Jurkat, Clone E6-1 (cell line): ENCODE measurements at regions not wholly inside any gene's neighbourhood (a gene's known extent, or its start where the extent isn't known, plus 50 kb on each side); places are given as distances from the start of the nearest gene placed in this dataset.
A peak's percentile ranks its signal among the peaks of the same experiment; 100 is the strongest.

ENCODE experiments used
- DNase-seq: peaks from one replicate; pipeline ENCODE4 v3.0.0-alpha.2; 2011; ENCODE audit warnings: low read depth, low spot score
- H3K4me3 ChIP-seq: 2 replicates; pipeline ENCODE4 v1.5.1; 2011; ENCODE audit warnings: mild to moderate bottlenecking, low read length, control low read depth, moderate library complexity

DNA sequence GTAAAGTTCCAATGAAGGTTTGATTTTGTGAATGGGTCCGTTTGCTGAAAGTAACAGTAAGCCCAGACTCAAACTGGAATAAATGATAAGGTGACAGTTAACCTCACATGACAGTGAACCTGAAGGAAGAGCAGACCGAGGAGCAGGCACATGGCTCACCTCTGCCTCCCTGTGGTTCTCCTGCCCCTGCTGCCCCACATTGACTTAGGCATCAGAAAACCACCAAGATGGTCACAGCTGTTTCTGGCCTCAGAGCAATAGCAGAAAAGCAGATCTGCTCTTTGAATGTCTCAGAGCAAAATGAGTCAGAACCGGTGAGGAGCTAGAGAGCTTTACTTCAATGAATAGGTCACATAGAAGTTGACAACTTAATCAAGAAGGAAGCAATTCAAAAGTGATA lies 487.6 kb downstream of the METTL4 start:
- DNase-seq: peak; percentile 37
- H3K4me3 ChIP-seq: no peak overlapping the region

DNA sequence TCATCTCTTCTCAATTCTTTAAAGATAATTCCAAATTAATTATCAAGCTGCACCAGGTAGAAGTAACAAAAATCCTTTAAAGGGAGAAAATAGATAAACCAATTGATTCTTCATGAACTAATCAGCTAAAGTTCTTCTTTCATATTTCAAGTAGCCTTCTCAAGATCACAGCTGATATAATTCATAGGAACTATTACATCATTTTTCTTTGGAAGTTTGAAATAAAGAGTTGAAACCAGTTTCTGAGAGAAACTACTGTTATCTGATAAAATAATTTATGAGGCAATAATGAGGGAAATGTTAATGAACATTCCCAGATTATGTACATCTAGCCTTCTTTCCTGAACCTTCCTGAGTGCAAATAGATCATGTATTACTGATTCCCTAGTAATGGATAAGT lies 484.9 kb downstream of the METTL4 start:
- no peak overlapping the region for H3K4me3 ChIP-seq
- DNase-seq: no peak

DNA sequence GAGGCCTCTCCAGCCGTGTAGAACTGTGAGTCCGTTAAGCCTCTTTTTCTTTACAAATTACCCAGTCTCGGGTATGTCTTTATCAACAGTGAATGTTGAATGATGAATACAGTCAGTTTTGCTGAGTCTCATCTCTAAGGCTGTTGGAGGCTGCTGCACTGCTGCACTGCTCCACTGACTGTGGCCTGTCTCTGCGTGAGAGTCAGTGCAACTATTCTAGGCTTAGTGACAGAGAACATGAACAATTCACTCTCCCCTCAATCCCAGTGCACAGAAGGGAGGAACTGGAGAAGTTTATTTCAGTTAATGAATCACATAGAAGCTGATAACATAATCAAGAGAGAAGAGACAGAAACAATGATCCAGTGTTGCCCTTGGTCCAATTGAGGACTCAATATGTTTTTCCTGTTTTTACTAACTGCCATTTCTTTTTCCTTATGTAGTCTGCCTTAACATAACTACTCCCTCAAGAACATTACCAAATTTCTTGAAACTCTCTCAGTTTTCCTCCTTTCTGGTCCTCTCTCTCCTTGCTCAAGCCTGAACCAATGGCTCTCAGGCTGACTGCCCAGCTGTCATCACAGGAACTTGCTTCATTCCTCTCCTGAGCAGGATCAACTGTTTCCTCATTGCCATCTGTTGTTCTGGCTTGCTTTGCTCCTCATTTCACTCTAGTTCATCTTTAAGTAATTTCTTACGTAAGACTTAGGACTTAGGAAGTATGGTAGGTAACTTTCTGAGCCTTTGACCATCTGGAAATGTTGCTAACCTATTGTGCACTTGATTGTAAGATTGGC lies 483.2 kb downstream of the METTL4 start:
- DNase-seq: no peak
- H3K4me3 ChIP-seq: no peak overlapping the region

DNA sequence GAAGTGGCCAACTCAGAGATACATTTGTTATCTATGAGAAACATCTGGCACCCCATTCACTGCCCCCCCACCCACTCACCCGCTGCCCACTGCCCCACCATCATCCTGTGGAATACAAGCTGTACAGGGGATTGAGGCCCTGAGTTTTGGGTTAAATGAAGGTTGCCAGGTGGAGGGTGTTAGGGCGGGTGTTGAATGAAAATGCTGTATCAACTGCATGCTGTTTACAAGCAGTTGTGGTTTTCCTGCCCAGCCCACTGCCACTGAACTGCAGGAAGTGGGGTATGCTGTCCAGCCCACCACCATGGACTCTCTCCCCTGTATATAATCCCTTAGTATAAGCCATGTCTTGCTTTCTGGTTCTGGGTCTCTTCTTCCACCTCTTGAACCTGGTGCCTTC lies 481.9 kb downstream of the METTL4 start:
- H3K4me3 ChIP-seq: no peak overlapping the region
- peak; percentile 16 for DNase-seq

DNA sequence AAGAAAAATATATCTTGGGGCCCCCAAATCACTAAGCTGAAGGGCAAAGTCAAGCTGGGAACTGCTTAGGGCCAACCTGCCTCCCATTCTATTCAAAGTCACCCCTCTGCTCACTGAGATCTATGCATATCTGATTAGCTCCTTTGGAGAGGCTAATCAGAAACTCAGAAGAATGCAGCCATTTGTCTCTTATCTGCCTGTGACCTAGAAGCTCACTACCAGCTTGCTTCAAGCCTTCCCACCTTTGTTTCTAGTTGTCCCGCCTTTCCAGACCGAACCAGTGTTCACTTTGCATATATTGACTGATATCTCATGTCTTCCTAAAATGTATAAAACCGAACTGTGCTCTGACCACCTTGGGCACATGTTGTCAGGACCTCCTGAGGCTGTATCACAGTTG lies 479.4 kb downstream of the METTL4 start:
- no peak for DNase-seq
- no peak overlapping the region for H3K4me3 ChIP-seq

DNA sequence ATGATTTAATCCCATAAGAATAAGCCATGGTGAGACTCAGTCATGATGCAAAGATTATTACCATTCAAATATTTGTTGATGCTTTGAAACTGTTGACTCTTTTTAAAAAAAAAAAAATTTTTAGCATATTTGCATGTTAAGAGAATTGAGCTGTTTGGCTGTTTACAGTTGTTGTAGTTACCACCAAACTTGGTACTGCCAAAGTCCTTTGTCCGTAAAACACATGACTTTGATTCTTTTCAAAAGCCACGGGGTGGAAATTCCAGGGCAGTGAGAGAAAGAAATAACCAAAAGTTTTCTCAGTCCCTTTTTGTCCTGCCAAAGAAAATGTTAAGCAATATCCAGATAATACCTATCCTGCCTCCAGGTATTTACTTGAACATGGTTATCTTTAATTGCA lies 474.8 kb downstream of the METTL4 start:
- H3K4me3 ChIP-seq: no peak overlapping the region
- no peak for DNase-seq

DNA sequence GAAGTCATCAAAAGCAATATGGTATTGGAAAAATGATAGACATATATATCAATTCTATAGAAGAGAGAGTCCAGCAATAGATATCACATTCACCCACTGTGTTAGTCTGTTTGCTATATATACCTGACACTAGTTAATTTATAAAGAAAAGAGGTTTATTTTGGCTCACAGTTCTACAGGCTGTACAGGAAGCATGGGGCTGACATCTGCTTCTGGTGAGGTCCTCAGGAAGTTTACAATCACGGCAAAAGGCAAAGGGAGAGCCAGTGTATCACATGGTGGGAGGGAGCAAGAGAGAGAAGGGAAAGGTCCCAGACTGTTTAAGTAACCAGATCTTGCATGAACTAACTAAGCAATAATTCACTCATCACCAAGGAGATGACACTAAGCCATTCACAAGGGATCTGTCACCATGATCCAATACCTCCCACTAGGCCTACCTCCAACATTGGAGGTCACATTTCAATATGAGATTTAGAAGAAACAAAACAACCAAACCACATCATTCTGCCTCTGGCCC lies 470.6 kb downstream of the METTL4 start:
- no peak for DNase-seq
- no peak overlapping the region for H3K4me3 ChIP-seq

DNA sequence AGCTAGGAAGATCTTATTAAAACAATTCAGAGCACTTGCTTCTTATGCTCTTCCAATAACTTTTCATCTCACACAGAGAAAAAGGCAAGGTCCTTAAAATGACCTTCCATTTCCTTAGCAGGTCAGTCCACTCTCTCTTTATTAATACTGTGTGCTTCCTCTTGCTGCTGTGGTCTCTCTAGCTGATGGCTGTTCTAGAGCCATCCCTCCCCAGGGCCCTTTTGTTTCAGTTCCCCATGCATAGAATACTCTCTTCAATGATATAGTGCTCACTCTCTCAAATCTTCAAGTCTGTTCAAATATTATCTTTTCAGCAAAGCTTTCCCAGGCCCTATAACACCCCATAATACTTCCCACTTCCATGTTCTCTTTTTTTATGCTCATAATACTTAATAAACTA lies 469.3 kb downstream of the METTL4 start:
- DNase-seq: no peak
- H3K4me3 ChIP-seq: no peak overlapping the region

DNA sequence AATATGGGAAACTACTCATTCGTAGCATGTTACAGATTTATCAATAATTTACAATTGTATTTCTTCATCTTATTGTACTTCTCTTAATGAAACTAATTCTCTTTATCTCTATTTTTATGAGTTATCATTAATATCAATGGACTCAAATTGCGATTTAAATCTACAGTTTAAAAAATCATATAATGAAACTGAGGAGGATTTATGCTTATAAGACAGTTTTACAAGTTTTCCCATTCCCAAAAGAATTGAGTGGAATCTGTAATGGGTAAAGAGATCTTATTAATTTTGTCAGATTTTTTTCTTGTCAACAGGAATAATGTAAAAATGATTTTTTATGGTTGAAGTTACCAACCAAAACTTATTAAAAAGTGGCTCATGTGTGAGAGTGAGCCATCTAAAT lies 468.0 kb downstream of the METTL4 start:
- DNase-seq: no peak
- no peak overlapping the region for H3K4me3 ChIP-seq

DNA sequence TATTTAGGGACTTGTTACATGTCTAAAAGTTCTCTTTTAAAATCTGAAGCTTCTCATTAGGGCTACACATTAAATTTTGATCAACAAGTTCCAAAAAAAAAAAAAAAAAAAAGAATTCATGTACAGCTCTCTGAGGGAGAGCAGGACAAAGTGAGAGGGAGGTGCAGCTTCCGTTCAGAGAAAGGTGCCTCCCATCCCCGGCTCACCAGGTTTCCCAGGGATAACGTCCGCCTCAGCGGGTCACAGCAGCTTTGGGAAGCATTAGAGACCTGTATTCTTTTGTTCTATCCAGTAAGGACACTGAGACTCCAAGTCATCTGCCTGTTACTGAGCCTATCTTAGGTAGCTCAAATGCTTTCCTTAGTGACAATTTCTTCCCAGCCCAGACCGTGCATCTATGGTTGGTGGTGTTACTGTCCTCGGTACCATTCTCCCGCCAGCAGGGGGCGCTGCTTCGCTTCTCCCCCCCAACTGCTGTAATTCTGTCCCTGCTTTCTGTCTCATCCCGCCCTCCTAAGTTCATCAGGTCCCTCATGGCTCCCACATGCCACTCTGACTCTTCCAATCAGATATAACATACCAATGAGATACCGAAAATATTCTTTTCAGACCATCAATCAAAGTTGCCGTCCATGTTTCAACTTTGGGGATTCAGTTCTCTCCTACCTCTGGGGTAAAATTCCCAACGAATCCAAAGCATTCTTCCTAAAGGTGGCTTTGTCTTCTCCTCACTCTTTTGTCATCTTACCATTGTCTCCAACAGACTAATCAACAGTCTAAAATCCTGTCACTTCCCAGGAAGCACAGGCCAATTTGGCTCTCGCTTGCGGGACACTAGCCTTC lies 466.5 kb downstream of the METTL4 start:
- no peak overlapping the region for H3K4me3 ChIP-seq
- DNase-seq: peak; percentile 34

DNA sequence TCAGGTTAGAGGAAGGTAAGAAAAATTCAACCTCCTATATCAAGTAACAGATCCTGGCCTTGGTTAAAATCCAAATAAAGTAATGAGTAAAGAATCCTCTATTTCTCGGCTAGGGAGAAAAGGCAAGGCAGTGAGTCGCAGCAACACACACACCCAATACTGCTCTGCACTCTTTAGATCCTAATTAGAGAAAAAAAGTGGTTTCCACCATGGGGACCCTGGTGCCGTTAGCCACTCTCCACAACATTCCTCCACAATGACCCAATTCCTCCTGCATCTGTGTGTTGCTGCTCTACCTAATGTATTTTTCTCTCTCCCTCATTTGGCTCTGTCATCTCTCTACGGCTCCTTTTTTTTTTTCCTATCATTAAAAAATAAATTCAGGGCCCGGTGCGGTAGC lies 462.7 kb downstream of the METTL4 start:
- DNase-seq: no peak

DNA sequence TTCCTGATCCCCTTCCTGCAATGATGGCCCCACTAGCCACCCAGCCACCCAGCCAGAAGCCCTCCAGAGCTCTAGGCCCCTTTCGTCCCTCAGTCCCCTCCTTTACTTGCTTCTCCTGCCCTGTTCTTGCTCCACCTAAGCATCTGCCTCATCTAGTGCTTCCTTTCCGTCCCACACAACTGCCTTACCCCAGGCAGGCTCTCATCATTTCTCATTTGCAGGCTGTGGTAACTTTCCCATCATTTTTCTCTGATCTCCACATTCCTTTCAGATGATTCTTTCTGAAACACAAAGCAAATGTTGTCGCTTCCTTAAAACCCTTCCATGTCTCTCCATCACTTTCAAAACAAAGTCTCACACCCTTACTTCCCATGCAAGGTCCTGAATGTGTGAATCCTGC lies 459.8 kb downstream of the METTL4 start:
- no peak for DNase-seq
- H3K4me3 ChIP-seq: no peak overlapping the region

More for the DNA sequence above, 462.7 kb downstream of the METTL4 start:
- no peak overlapping the region for H3K4me3 ChIP-seq

DNA sequence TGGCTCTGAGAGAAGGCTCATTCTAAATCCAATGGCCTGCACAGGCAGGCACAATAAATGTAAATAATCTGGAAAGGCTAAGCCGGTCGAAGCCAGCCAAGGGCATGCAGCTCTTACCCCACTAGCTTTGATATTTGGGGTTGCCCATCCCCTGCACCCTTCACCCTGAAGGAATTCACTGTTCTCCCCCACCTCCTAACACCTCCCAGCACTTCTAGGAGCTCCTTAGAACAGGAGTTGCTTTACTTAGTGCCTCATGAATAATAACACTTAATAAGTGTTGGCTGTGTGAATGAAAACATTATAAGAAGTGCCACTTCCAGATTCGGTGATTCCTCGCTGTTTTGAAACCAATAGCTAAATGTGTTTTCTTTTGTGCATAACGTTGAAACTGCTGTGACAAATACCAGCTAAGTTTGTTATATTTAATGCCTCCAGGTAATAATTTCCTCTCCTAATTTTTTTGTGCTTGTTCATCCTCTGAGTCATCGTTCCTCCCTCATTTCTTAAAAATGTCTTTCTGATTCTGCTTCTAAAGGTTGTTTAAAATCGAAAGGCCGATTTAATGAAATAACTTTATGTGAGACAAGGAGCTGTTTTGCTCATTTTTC lies 458.8 kb downstream of the METTL4 start:
- no peak overlapping the region for H3K4me3 ChIP-seq
- no peak for DNase-seq

DNA sequence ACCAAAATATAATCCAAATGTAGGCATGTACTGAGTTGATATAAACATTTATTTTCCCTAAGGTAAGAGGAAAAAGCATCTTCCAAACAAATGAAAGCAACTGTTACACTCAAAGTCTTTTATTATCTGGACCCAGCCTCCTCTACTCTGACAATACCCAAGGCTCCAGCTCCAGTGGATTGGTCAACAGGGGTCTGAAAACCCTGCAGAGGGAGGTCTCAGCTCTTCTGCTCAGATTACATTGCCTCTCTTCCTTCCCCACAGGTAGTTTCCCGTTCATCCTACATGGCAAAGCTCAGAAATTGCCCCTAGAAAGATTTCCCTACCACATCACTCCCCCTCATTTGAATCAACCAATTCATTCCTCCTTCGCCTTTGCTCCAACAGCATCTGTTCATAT lies 457.0 kb downstream of the METTL4 start:
- DNase-seq: no peak
- H3K4me3 ChIP-seq: no peak overlapping the region

DNA sequence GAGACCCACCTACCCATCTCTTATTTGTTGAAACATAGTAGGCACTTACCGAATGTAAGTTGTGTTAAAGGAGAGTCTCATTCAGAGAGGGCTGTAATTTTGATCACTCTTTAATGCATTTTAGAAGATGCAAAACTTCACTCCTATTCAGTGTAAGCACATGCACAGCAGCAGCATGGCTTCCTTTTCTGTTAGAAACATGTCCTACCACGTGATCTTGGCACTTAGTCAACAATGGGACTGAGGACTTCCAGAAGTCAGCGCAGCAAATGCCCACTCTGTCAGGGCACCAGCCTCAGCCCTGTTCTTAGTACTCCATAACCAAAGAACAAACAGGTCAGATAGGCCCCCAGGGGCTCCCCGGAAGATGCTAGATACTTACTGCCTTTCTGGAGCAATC lies 456.5 kb downstream of the METTL4 start:
- H3K4me3 ChIP-seq: no peak overlapping the region
- DNase-seq: no peak

DNA sequence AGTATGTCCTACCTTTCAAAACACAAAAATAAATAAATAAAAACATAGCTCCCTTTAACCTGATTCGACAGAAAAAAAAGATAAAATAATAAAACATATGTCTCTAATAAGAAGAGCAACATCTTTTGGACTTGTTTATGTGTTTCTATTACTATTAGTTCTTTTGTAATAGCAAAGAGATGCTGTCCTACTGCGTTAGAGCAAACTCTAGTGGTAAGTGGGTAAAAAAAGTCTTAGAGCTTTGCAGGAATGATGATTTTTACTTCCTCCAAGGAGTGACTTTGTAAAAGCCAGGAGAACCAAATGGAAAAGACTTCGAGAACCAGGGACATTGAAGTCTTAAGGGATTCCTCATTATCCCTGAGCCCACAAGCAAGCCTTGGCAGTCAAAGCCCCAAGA lies 450.1 kb downstream of the METTL4 start:
- DNase-seq: no peak
- no peak overlapping the region for H3K4me3 ChIP-seq

DNA sequence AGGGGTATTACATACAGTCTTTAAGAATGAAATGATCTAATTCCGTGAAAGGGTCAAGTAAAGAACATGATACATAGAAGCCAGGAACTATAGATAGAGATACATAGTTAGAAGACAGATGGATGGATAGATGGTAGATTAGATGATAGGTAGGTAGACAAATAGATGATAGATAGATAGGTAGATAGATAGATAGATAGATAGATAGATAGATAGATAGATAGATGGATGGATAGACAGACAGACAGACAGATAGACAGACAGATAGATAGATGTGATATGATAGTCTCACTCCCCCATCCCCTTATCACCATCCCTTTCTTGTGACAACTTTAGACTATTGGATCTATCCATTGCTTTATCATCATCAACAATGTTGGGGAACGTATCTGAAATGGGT lies 448.2 kb downstream of the METTL4 start:
- H3K4me3 ChIP-seq: no peak overlapping the region
- no peak for DNase-seq

DNA sequence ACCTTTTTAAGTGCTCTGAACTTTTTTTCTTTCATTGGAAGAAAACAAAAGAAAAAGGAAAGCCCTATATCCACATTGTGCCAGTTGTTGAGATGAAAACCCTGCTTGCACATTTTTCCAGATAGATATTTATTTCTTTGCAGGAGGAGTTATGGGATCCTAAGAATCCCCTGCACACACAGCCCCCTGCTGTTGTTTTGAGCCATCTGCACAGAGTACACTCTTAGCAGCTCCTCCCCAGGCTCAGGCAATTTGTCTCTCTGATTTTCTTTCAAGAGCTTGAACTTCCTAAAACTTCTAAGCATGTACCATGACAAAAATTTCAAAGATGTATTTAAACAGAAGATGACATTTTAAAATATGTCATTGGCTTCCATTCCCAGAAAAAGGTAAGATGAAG lies 436.9 kb downstream of the METTL4 start:
- H3K4me3 ChIP-seq: no peak overlapping the region
- DNase-seq: no peak

DNA sequence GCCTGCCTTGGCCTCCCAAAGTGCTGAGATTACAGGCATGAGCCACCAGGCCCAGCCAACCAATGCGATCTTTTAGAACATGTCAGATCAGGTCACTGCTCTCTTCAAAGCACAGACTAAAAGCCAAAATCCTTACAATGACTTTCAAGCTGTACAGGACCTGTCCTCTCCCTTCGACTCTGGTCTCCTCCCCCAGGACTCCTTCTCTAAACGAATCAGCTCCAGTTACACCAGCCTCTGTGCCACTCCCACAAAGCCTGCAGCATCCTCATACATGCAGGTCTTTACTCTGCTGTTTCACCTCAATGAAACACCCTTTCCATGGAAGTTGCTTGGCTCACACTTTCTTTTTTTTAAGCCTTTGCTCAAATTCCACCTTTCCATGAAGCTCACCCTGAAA lies 436.0 kb downstream of the METTL4 start:
- DNase-seq: no peak
- H3K4me3 ChIP-seq: no peak overlapping the region

DNA sequence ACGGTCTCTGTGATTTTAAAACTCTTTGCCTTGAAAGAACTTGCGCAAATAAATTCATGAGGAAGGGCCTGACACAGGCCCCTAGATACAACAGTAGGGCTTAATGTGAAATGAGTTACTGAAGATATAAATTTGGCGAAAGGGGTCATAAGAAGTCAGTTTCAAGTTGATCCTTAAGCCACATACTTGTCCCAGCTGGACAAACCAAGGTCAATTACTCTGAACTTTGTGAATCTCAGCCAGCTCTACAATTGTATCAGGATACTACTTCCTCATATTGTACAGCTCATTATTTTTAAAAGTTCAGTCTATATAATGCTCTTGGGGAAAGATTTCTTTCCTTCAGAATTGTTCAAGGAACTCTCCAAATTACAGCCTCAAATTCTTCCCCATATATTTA lies 432.8 kb downstream of the METTL4 start:
- DNase-seq: no peak

More for the DNA sequence above, 432.8 kb downstream of the METTL4 start:
- H3K4me3 ChIP-seq: no peak overlapping the region
